ENCODE measurements at regions not wholly inside any gene's neighbourhood (a gene's known extent, or its start where the extent isn't known, plus 50 kb on each side); places are given as distances from the start of the nearest gene placed in this dataset.
A peak's percentile ranks its signal among the peaks of the same experiment; 100 is the strongest.

DNA sequence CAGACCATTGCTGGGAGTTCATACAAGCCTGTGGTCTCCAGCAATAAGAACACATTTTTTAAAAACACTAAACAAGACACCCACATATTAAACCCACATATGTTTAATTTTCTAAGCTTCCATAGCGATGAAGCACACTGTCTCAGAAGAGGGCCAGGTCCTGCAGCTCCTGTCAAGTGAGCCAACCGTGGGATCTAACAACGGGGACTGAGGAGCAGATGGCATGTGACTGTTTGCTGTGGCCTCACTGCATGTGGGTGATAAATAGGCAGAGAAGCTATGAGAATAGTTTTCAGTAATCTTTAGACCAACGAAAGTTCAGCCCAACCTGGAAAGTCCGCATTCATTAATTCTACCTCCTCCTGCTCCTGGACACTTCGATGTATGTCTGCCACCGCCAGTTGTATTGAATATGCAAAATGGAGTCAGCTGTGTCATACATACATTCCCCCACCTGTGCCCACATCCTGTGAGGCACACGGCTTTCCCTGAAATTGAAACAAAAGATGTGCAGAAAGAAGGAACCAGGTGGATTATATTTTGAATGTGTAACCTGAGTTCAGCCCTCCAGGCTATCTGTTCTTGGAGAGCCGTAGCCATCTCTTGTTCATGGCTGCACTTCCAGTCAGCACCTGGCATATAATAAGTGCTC lies 88.2 kb downstream of the MIS18A start:
- Mint-ChIP-seq H3K27ac (ENCODE audit: unreplicated experiment) (no peak overlapping the region), H3K9me3 (no peaks in the 10 kb centered on the region), H3K4me1 (peaks cover 25% of the 10 kb centered on the region), H3K36me3 (ENCODE audit: low read depth) (no peaks in the 10 kb centered on the region), H3K4me3 (no peak overlapping the region), H3K27me3 (ENCODE audit: low read depth) (no peaks in the 10 kb centered on the region)
- TF ChIP-seq, protein P1, sequence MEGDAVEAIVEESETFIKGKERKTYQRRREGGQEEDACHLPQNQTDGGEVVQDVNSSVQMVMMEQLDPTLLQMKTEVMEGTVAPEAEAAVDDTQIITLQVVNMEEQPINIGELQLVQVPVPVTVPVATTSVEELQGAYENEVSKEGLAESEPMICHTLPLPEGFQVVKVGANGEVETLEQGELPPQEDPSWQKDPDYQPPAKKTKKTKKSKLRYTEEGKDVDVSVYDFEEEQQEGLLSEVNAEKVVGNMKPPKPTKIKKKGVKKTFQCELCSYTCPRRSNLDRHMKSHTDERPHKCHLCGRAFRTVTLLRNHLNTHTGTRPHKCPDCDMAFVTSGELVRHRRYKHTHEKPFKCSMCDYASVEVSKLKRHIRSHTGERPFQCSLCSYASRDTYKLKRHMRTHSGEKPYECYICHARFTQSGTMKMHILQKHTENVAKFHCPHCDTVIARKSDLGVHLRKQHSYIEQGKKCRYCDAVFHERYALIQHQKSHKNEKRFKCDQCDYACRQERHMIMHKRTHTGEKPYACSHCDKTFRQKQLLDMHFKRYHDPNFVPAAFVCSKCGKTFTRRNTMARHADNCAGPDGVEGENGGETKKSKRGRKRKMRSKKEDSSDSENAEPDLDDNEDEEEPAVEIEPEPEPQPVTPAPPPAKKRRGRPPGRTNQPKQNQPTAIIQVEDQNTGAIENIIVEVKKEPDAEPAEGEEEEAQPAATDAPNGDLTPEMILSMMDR (conservative IDR thresholded peaks at IDR 0.05): no peak
- no peak for DNase-seq (ENCODE audit: low read depth, low spot score)

DNA sequence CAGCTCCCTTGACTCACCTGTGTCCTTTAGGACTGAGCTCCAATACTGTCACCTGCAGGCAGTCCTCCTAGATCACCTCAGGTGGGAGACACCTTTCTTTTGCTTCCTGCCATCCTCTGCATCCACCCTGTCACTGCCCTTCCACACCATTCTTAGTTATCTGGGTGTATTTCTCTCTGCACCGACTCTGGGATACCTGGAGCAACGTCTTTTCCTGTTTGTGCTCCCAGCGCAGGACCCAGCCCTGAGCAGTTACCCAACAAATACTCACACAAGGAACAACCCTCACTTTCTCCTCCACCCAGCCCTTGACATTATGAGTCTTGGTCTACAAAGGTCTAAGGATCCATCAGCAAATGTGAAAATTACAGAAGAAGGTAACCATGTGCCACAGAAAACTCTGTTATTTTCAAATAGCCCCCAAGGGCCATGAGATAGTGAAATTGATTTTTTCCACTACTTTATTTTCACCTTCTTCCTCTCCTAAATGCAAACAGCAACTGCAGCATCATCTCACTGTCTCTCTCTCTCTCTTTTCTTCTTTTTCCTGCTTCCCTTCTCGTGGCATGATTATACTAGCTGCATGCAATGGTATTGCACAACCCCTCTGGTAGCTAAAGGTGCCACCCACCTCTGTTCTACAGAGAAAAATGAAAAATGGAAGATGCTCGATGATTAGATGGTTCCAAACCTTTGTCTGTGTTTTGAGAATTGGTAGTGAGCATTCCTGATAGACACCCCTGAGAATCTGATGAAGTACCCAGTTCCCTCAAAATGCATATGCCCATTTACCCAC lies 89.0 kb downstream of the MIS18A start:
- H3K27me3 Mint-ChIP-seq (ENCODE audit: low read depth): no peaks in the 10 kb centered on the region
- no peak for DNase-seq (ENCODE audit: low read depth, low spot score)

DNA sequence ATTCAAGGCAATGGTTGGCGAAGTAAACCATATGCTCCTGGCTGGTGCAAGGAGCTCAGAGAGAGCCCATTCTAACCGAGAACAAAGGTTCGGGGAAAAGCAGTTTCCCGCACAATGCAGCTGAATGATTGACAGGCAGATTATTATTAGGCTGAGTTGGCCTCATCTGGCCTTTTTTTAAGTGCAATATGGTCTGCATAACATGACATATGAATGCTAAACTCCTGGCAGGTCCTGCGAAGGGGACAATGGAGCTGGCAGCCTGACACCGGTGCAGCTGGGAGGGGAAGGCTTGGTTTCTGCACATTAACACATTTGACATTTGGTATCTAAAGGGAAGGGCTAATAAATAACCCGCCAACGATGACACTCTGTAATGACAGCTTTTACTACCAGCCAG lies 92.0 kb downstream of the MIS18A start:
- Mint-ChIP-seq H3K36me3 (ENCODE audit: low read depth) (no peaks in the 10 kb centered on the region), H3K4me1 (peaks cover 26% of the 10 kb centered on the region), H3K4me3 (no peak overlapping the region), H3K27ac (ENCODE audit: unreplicated experiment) (peak overlapping the region; percentile 23), H3K9me3 (no peaks in the 10 kb centered on the region), H3K27me3 (ENCODE audit: low read depth) (peaks cover 8% of the 10 kb centered on the region)
- TF ChIP-seq, protein P1 (conservative IDR thresholded peaks at IDR 0.05): no peak
- DNase-seq (ENCODE audit: low read depth, low spot score): no peak

More for the DNA sequence above, 89.0 kb downstream of the MIS18A start:
- H3K4me3 Mint-ChIP-seq: no peak overlapping the region
- H3K27ac Mint-ChIP-seq (ENCODE audit: unreplicated experiment): no peak overlapping the region
- TF ChIP-seq, protein P1 (conservative IDR thresholded peaks at IDR 0.05): no peak
- H3K36me3 Mint-ChIP-seq (ENCODE audit: low read depth): no peaks in the 10 kb centered on the region
- H3K9me3 Mint-ChIP-seq: no peaks in the 10 kb centered on the region
- H3K4me1 Mint-ChIP-seq: peaks cover 25% of the 10 kb centered on the region

GRCh38 chr21:32185726-32186125 lies 93.1 kb downstream of the MIS18A start:
- no peaks in the 10 kb centered on the region for H3K36me3 Mint-ChIP-seq (ENCODE audit: low read depth)
- H3K4me3 Mint-ChIP-seq: no peak overlapping the region
- DNase-seq (ENCODE audit: low read depth, low spot score): no peak
- H3K27me3 Mint-ChIP-seq (ENCODE audit: low read depth): peaks cover 8% of the 10 kb centered on the region
- H3K27ac Mint-ChIP-seq (ENCODE audit: unreplicated experiment): peak overlapping the region; percentile 51
- peaks cover 26% of the 10 kb centered on the region for H3K4me1 Mint-ChIP-seq
- TF ChIP-seq, protein P1 (conservative IDR thresholded peaks at IDR 0.05): no peak
- no peaks in the 10 kb centered on the region for H3K9me3 Mint-ChIP-seq

- TF ChIP-seq, protein P1 (conservative IDR thresholded peaks at IDR 0.05): no peak
- peak overlapping the region; percentile 70 for H3K27ac Mint-ChIP-seq (ENCODE audit: unreplicated experiment)
- H3K4me3 Mint-ChIP-seq: no peak overlapping the region
These were observed 93.7 kb downstream of the MIS18A start for GRCh38 chr21:32185103-32185502.

More at GRCh38 chr21:32185103-32185502, 93.7 kb downstream of the MIS18A start:
- peaks cover 6% of the 10 kb centered on the region for H3K9me3 Mint-ChIP-seq
- no peak for DNase-seq (ENCODE audit: low read depth, low spot score)
- H3K27me3 Mint-ChIP-seq (ENCODE audit: low read depth): peaks cover 8% of the 10 kb centered on the region
- peaks cover 2% of the 10 kb centered on the region for H3K36me3 Mint-ChIP-seq (ENCODE audit: low read depth)
- H3K4me1 Mint-ChIP-seq: peaks cover 24% of the 10 kb centered on the region
